SK-N-SH (cell line): ENCODE measurements at regions not wholly inside any gene's neighbourhood (a gene's known extent, or its start where the extent isn't known, plus 50 kb on each side); places are given as distances from the start of the nearest gene placed in this dataset.
A peak's percentile ranks its signal among the peaks of the same experiment; 100 is the strongest.

Experiments used
- CTCF ChIA-PET: fragments of 300-600, 350-600 bp; formaldehyde crosslinking; extraction: SDS; loops from one replicate; lab custom pipeline; 2021; lab: Yijun Ruan, JAX
- POLR2A ChIA-PET: fragments of 350-600 bp; sonication (Branson Sonifier 250); formaldehyde crosslinking; extraction: SDS; loops from one replicate; lab custom pipeline; 2020; ENCODE audit warnings: antibody characterized with exemption, inconsistent platforms; lab: Yijun Ruan, JAX
- DNase-seq: peaks from one replicate; pipeline ENCODE4 v3.0.0; 2012
- H2AFZ ChIP-seq: fragments of 200-600 bp; sonication (generic); 2 replicates; pipeline ENCODE4 v1.8.1; 2016; ENCODE audit warnings: antibody characterized with exemption, mild to moderate bottlenecking, low read depth
- H3F3A ChIP-seq: fragments of 200-600 bp; sonication (generic); replicated peaks from 2 replicates; pipeline ENCODE3; 2016; ENCODE audit warnings: antibody characterized with exemption, mild to moderate bottlenecking; ENCODE audit not compliant: insufficient read depth
- H3K27ac ChIP-seq, 2 experiments: fragments of 200-500 bp in 1 of 2; fragments of 200-600 bp in 1 of 2; sonication (Bioruptor generic) in 1 of 2; sonication (generic), shearing (Covaris generic) in 1 of 2; 2 replicates each; pipeline versions ENCODE4 v1.5.1 to v1.6.1; 2014 to 2016; ENCODE audit warnings: low read depth in 2 of 2, inconsistent platforms in 1 of 2, low read length in 1 of 2, mild to moderate bottlenecking in 1 of 2, mixed read lengths in 1 of 2
- H3K27me3 ChIP-seq: fragments of 200-600 bp; sonication (generic), shearing (Covaris generic); 2 replicates; pipeline ENCODE4 v1.6.1; 2016; ENCODE audit warnings: mixed run types; ENCODE audit not compliant: insufficient read depth
- H3K36me3 ChIP-seq, 2 experiments: fragments of 200-500 bp in 1 of 2; fragments of 200-600 bp in 1 of 2; sonication (Bioruptor generic) in 1 of 2; sonication (generic) in 1 of 2; replicated peaks in 1 of 2; 2 replicates each; pipeline versions ENCODE3 to v1.5.1; 2014 to 2016; ENCODE audit warnings: low read length in 1 of 2, mild to moderate bottlenecking in 1 of 2; ENCODE audit not compliant: insufficient read depth in 2 of 2, control insufficient read depth in 1 of 2
- H3K4me1 ChIP-seq, 2 experiments: fragments of 200-500 bp in 1 of 2; fragments of 200-600 bp in 1 of 2; sonication (Bioruptor generic) in 1 of 2; sonication (generic), shearing (Covaris generic) in 1 of 2; 2 replicates each; pipeline versions ENCODE4 v1.5.1 to v1.6.1; 2014 to 2016; ENCODE audit warnings: low read depth in 1 of 2, low read length in 1 of 2, mixed run types in 1 of 2; ENCODE audit not compliant: insufficient read depth in 2 of 2, control insufficient read depth in 1 of 2
- H3K4me2 ChIP-seq: fragments of 200-600 bp; sonication (generic), shearing (Covaris generic); 2 replicates; pipeline ENCODE4 v1.6.1; 2017; ENCODE audit warnings: mixed run types
- H3K4me3 ChIP-seq, 2 experiments: fragments of 200-500 bp in 1 of 2; fragments of 200-600 bp in 1 of 2; sonication (Bioruptor generic) in 1 of 2; sonication (generic), shearing (Covaris generic) in 1 of 2; 2 replicates each; pipeline versions ENCODE4 v1.5.1 to v1.8.1; 2014 to 2016; ENCODE audit warnings: low read depth in 2 of 2, inconsistent platforms in 1 of 2, low read length in 1 of 2, mild to moderate bottlenecking in 1 of 2, mixed read lengths in 1 of 2, moderate library complexity in 1 of 2
- H3K79me2 ChIP-seq: fragments of 200-600 bp; sonication (generic); 2 replicates; pipeline ENCODE4 v1.8.1; 2017; ENCODE audit warnings: mild to moderate bottlenecking; ENCODE audit not compliant: insufficient read depth
- H3K9ac ChIP-seq: fragments of 200-600 bp; sonication (generic); 2 replicates; pipeline ENCODE4 v1.6.1; 2017; ENCODE audit warnings: mixed run types
- H3K9me2 ChIP-seq: fragments of 200-600 bp; sonication (generic); 2 replicates; pipeline ENCODE4 v1.6.1; 2017; ENCODE audit warnings: mixed run types
- H3K9me3 ChIP-seq: fragments of 200-600 bp; sonication (generic); 2 replicates; pipeline ENCODE4 v1.6.1; 2017; ENCODE audit warnings: mixed run types, mild to moderate bottlenecking, moderate library complexity
- H4K20me1 ChIP-seq: fragments of 200-600 bp; sonication (generic); 2 replicates; pipeline ENCODE4 v1.6.1; 2017; ENCODE audit warnings: mild to moderate bottlenecking, mixed run types; ENCODE audit not compliant: insufficient read depth
- CHD2 ChIP-seq: fragments of 150-350 bp; IDR thresholded peaks from 2 replicates; pipeline ENCODE4 v1.6.1; 2018; ENCODE audit warnings: low read length; ENCODE audit not compliant: partially characterized antibody
- FOXJ3 ChIP-seq: sonication (generic); formaldehyde crosslinking; IDR thresholded peaks from 2 replicates; pipeline ENCODE4 v1.5.1; 2020; ENCODE audit warnings: mild to moderate bottlenecking, missing genetic modification reagents
- FOXM1 ChIP-seq: IDR thresholded peaks from 2 replicates; pipeline ENCODE4 v1.4.0; 2012; ENCODE audit warnings: low read depth, mild to moderate bottlenecking
- GATA2 ChIP-seq: sonication (generic); formaldehyde crosslinking; IDR thresholded peaks from 2 replicates; pipeline ENCODE4 v1.5.0; 2020; ENCODE audit warnings: mild to moderate bottlenecking, missing genetic modification reagents
- MEF2A ChIP-seq: IDR thresholded peaks from 2 replicates; pipeline ENCODE4 v1.4.0; 2012; ENCODE audit warnings: low read depth, borderline replicate concordance
- MXI1 ChIP-seq: IDR thresholded peaks from 2 replicates; pipeline ENCODE4 v1.6.1; 2012; ENCODE audit warnings: mild to moderate bottlenecking, low read depth, low read length, improper control_type of control experiment
- NFIC ChIP-seq: IDR thresholded peaks from 2 replicates; pipeline ENCODE4 v1.4.0; 2012; ENCODE audit warnings: borderline replicate concordance
- NRF1 ChIP-seq: IDR thresholded peaks from 2 replicates; pipeline ENCODE4 v1.6.1; 2012; ENCODE audit warnings: low read depth, mild to moderate bottlenecking, low read length
- RAD21 ChIP-seq: IDR thresholded peaks from 2 replicates; pipeline ENCODE4 v1.6.1; 2012; ENCODE audit warnings: mild to moderate bottlenecking, low read length
- RCOR1 ChIP-seq: fragments of 150-350 bp; IDR thresholded peaks from 2 replicates; pipeline ENCODE4 v1.6.1; 2017; ENCODE audit warnings: antibody characterized with exemption, low read length
- RFX5 ChIP-seq: IDR thresholded peaks from 2 replicates; pipeline ENCODE4 v1.6.1; 2012; ENCODE audit warnings: mild to moderate bottlenecking, improper control_type of control experiment, low read length
- RXRA ChIP-seq: IDR thresholded peaks from 2 replicates; pipeline ENCODE4 v1.4.0; 2012; ENCODE audit warnings: low read depth, mild to moderate bottlenecking, borderline replicate concordance
- SMC3 ChIP-seq: IDR thresholded peaks from 2 replicates; pipeline ENCODE4 v1.6.1; 2012; ENCODE audit warnings: low read depth, low read length, improper control_type of control experiment
- TAF1 ChIP-seq: IDR thresholded peaks from 2 replicates; pipeline ENCODE4 v1.6.1; 2012; ENCODE audit warnings: low read depth, mild to moderate bottlenecking, low read length, moderate library complexity, borderline replicate concordance
- TCF12 ChIP-seq: IDR thresholded peaks from 2 replicates; pipeline ENCODE4 v1.4.0; 2012
- TEAD4 ChIP-seq: IDR thresholded peaks from 2 replicates; pipeline ENCODE4 v1.4.0; 2012; ENCODE audit warnings: mild to moderate bottlenecking, borderline replicate concordance; ENCODE audit not compliant: insufficient read depth
- YY1 ChIP-seq: IDR thresholded peaks from 2 replicates; pipeline ENCODE4 v1.4.0; 2012; ENCODE audit warnings: low read depth, mild to moderate bottlenecking
- WGBS: methylation state at CpG from one replicate; pipeline ENCODE4 v1.1.6; 2017; ENCODE audit warnings: low lambda C conversion rate; 5-methylcytosine and 5-hydroxymethylcytosine counted together
- TF ChIP-seq, protein P1 (sequence below): IDR thresholded peaks from 2 replicates; pipeline ENCODE4 v1.4.0; 2012; ENCODE audit warnings: low read depth, borderline replicate concordance
- TF ChIP-seq, protein P2 (sequence below): fragments of 150-350 bp; IDR thresholded peaks from 2 replicates; pipeline ENCODE4 v1.6.1; 2016; ENCODE audit warnings: mild to moderate bottlenecking, low read depth, low read length
- TF ChIP-seq, protein P3 (sequence below): IDR thresholded peaks from 2 replicates; pipeline ENCODE4 v1.6.1; 2012; ENCODE audit warnings: mild to moderate bottlenecking, low read depth, low read length, moderate library complexity
- TF ChIP-seq, protein P4 (sequence below): IDR thresholded peaks from 2 replicates; pipeline ENCODE4 v1.4.0; 2012; ENCODE audit warnings: low read depth
- TF ChIP-seq, protein P5 (sequence below): fragments of 200-600 bp; sonication (generic); IDR thresholded peaks from 2 replicates; pipeline ENCODE4 v1.6.1; 2017; ENCODE audit warnings: antibody characterized with exemption, mild to moderate bottlenecking, moderate library complexity
- TF ChIP-seq, protein P6 (sequence below): fragments of 150-350 bp; IDR thresholded peaks from 2 replicates; pipeline ENCODE4 v1.6.1; 2017; ENCODE audit warnings: antibody characterized with exemption, low read length, low read depth, borderline replicate concordance
- TF ChIP-seq, protein P7 (sequence below): IDR thresholded peaks from 2 replicates; pipeline ENCODE4 v1.4.0; 2012; ENCODE audit warnings: low read depth, borderline replicate concordance

DNA sequence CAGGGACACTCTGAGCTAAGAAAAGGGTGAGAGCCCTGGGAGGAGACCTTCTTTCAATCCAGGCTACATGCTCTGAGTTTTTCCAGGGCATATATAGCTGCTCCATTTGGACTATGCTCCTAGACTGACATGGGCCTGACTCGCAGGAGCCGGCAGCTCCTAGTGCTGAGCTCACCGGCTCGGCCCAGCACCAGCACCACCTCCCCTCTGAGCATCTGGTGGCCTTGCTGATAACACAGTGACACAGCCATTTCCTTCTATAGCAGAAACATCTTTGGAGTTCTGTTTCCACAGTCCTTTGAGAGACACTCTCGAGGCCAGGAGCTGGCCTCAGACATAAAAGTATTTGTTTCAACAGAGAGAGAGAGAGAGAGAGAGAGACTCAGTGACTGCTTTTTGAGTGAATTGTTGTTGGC is 184.9 kb downstream of the TM9SF2 start:
- CTCF ChIA-PET: interaction anchor here (0.8 to 1.1 kb wide), 2 partner anchors 9 to 10 kb away, joined by 3 to 4 read pairs; no protein-coding TSS in a partner anchor
- TF ChIP-seq, protein P1, sequence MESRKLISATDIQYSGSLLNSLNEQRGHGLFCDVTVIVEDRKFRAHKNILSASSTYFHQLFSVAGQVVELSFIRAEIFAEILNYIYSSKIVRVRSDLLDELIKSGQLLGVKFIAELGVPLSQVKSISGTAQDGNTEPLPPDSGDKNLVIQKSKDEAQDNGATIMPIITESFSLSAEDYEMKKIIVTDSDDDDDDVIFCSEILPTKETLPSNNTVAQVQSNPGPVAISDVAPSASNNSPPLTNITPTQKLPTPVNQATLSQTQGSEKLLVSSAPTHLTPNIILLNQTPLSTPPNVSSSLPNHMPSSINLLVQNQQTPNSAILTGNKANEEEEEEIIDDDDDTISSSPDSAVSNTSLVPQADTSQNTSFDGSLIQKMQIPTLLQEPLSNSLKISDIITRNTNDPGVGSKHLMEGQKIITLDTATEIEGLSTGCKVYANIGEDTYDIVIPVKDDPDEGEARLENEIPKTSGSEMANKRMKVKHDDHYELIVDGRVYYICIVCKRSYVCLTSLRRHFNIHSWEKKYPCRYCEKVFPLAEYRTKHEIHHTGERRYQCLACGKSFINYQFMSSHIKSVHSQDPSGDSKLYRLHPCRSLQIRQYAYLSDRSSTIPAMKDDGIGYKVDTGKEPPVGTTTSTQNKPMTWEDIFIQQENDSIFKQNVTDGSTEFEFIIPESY: no peak
- TF ChIP-seq FOXM1 (no peak), TCF12 (no peak), YY1 (no peak), GATA2 (CRISPR knock-in tag) (peak; percentile 65), FOXJ3 (no peak), RFX5 (no peak), NRF1 (no peak), NFIC (no peak), RAD21 (no peak), TAF1 (no peak), CHD2 (no peak), TEAD4 (no peak), MXI1 (0 out of 2 replicates have a peak, but pooled peaks have one; percentile 20), MEF2A (no peak), RXRA (no peak), SMC3 (no peak), RCOR1 (0 out of 2 replicates have a peak, but pooled peaks have one; percentile 11)
- TF ChIP-seq, protein P2, sequence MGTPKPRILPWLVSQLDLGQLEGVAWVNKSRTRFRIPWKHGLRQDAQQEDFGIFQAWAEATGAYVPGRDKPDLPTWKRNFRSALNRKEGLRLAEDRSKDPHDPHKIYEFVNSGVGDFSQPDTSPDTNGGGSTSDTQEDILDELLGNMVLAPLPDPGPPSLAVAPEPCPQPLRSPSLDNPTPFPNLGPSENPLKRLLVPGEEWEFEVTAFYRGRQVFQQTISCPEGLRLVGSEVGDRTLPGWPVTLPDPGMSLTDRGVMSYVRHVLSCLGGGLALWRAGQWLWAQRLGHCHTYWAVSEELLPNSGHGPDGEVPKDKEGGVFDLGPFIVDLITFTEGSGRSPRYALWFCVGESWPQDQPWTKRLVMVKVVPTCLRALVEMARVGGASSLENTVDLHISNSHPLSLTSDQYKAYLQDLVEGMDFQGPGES: no peak
- TF ChIP-seq, protein P3, sequence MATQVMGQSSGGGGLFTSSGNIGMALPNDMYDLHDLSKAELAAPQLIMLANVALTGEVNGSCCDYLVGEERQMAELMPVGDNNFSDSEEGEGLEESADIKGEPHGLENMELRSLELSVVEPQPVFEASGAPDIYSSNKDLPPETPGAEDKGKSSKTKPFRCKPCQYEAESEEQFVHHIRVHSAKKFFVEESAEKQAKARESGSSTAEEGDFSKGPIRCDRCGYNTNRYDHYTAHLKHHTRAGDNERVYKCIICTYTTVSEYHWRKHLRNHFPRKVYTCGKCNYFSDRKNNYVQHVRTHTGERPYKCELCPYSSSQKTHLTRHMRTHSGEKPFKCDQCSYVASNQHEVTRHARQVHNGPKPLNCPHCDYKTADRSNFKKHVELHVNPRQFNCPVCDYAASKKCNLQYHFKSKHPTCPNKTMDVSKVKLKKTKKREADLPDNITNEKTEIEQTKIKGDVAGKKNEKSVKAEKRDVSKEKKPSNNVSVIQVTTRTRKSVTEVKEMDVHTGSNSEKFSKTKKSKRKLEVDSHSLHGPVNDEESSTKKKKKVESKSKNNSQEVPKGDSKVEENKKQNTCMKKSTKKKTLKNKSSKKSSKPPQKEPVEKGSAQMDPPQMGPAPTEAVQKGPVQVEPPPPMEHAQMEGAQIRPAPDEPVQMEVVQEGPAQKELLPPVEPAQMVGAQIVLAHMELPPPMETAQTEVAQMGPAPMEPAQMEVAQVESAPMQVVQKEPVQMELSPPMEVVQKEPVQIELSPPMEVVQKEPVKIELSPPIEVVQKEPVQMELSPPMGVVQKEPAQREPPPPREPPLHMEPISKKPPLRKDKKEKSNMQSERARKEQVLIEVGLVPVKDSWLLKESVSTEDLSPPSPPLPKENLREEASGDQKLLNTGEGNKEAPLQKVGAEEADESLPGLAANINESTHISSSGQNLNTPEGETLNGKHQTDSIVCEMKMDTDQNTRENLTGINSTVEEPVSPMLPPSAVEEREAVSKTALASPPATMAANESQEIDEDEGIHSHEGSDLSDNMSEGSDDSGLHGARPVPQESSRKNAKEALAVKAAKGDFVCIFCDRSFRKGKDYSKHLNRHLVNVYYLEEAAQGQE: no peak
- TF ChIP-seq, protein P4, sequence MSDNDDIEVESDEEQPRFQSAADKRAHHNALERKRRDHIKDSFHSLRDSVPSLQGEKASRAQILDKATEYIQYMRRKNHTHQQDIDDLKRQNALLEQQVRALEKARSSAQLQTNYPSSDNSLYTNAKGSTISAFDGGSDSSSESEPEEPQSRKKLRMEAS: no peak
- TF ChIP-seq, protein P5, sequence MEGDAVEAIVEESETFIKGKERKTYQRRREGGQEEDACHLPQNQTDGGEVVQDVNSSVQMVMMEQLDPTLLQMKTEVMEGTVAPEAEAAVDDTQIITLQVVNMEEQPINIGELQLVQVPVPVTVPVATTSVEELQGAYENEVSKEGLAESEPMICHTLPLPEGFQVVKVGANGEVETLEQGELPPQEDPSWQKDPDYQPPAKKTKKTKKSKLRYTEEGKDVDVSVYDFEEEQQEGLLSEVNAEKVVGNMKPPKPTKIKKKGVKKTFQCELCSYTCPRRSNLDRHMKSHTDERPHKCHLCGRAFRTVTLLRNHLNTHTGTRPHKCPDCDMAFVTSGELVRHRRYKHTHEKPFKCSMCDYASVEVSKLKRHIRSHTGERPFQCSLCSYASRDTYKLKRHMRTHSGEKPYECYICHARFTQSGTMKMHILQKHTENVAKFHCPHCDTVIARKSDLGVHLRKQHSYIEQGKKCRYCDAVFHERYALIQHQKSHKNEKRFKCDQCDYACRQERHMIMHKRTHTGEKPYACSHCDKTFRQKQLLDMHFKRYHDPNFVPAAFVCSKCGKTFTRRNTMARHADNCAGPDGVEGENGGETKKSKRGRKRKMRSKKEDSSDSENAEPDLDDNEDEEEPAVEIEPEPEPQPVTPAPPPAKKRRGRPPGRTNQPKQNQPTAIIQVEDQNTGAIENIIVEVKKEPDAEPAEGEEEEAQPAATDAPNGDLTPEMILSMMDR: no peak
- TF ChIP-seq, protein P6, sequence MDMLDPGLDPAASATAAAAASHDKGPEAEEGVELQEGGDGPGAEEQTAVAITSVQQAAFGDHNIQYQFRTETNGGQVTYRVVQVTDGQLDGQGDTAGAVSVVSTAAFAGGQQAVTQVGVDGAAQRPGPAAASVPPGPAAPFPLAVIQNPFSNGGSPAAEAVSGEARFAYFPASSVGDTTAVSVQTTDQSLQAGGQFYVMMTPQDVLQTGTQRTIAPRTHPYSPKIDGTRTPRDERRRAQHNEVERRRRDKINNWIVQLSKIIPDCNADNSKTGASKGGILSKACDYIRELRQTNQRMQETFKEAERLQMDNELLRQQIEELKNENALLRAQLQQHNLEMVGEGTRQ: no peak
- TF ChIP-seq, protein P7, sequence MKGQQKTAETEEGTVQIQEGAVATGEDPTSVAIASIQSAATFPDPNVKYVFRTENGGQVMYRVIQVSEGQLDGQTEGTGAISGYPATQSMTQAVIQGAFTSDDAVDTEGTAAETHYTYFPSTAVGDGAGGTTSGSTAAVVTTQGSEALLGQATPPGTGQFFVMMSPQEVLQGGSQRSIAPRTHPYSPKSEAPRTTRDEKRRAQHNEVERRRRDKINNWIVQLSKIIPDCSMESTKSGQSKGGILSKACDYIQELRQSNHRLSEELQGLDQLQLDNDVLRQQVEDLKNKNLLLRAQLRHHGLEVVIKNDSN: no peak

More for the DNA sequence above, 184.9 kb downstream of the TM9SF2 start:
- Histone ChIP-seq H3F3A (no peaks in the 10 kb centered on the region), H3K79me2 (no peaks in the 10 kb centered on the region), H3K9ac (no peak overlapping the region), H3K4me3 (no peak overlapping the region), H3K27ac (peak overlapping the region; percentile 34 to 80; a peak in 3 of 4 replicates), H3K4me2 (peak overlapping the region; percentile 5; the same call in 1 of the 2 replicates), H3K4me1 (peaks cover 22 to 24% of the 10 kb centered on the region in 2 experiments; a peak in 3 of 4 replicates), H2AFZ (peak overlapping the region; percentile 26; the same call in 1 of the 2 replicates), H3K9me3 (no peaks in the 10 kb centered on the region), H3K36me3 (no peaks in the 10 kb centered on the region), H4K20me1 (no peaks in the 10 kb centered on the region), H3K27me3 (no peaks in the 10 kb centered on the region), H3K9me2 (no peaks in the 10 kb centered on the region)
- DNase-seq: peak; percentile 66
- POLR2A ChIA-PET: interaction anchor here (0.6 kb wide), 1 partner anchor 528 kb away, joined by 3 read pairs; no protein-coding TSS in a partner anchor
- WGBS: 36% methylated on average over 5 of the region's 5 CpGs
